HG03039 (cell line): ENCODE measurements at regions not wholly inside any gene's neighbourhood (a gene's known extent, or its start where the extent isn't known, plus 50 kb on each side); places are given as distances from the start of the nearest gene placed in this dataset.
"Not testable (repeated sequence)": the region's sequence is repeated elsewhere in the genome, so short reads cannot be mapped to it uniquely, and the experiment has no call there.

ENCODE experiments used
- ATAC-seq: cut with Tn5 transposase; IDR thresholded peaks from one replicate; pipeline ENCODE4 v1.9.1; 2021; ENCODE audit warnings: mild to moderate bottlenecking, moderate library complexity; ENCODE audit not compliant: unreplicated experiment

GRCh38 chr5:135279328-135279727 is 119.7 kb downstream of the MACROH2A1 start:
- ATAC-seq: no peak

GRCh38 chr5:135276151-135276550 is 122.9 kb downstream of the MACROH2A1 start:
- ATAC-seq: no peak

- no peak for ATAC-seq
These were observed 125.8 kb downstream of the MACROH2A1 start for GRCh38 chr5:135273212-135273611.

DNA sequence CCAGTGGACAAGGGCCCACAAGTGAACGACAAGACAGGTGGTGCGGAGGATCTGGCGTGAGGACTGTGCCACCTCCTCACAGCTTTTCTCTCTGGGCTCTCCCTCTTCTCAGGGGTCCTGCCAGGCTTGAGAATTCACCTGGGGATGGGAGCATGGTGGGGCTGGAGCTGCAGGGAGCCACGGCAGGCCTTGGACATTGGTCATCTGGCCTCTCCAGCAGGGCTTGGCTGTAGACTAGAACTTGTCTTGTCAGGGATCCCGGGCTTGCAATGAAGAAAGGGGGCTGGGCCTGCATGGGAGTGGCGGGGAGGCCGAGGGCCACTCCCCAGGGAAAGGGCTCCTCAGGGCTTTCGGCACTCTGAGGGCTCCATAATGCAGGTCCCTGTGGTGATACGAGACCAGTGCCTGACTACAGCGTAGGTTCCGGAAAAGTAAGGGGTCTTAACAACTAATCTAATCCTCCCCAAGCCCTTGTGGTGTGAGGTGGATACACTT is 126.7 kb downstream of the MACROH2A1 start:
- no peak for ATAC-seq

DNA sequence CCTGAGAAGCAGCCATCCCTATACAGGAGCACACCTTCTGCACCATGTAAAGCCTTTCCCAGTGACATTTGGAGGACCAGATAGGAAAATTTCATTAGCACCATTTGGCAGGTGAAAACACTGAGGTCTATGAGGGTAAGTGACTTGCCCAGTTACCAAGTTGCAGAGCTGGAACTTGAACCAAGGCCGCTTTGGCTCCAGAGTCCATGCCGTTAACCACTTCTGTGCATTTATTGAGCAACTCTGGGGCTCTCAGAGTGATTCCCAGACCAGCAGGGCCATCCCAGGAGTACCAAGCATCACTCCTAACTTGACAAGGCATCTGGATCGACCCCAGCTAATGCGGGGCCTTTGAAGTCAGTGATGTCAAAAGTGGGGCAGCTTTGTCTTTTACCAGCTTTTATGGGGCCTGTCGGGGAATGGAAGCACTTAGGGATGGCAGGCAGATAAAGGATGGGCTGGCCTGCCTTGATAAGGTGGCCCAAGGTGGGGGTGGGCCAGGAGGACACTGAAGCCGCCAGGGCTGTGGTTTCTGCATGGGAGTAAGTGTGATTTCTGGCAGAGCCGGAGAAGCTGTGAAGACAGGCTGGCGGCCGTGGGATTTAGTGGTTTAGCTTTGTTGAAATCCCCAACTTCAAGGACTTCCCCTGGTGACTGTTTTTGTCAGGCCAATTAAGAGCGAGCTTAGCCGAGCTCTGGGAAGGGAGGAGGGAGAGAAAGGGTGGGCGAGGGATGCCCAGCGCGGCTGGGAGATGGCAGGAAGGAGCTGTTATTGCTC is 127.3 kb downstream of the MACROH2A1 start:
- ATAC-seq: no peak

GRCh38 chr5:135269931-135270421 is 129.1 kb downstream of the MACROH2A1 start:
- no peak for ATAC-seq

GRCh38 chr5:135269199-135269598 is 129.8 kb downstream of the MACROH2A1 start:
- ATAC-seq: no peak

GRCh38 chr5:135266975-135267374 is 132.1 kb downstream of the MACROH2A1 start:
- no peak for ATAC-seq

DNA sequence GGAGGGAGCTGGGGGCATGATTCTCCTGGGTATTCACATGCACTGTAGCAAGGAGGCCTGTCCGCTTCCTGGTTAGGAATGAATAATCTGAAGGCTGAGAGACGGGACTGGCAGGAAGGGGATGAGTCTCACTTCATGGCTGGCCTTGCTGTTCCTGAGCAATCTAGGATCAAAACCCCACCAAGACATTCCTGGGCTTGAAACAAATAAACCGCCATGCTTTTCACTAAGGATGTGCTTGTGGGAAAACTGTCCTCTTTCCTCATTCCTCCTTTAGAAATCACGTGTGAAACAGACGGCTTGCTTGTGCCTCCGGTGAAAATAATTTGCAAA is 132.8 kb downstream of the MACROH2A1 start:
- ATAC-seq: no peak

- ATAC-seq: no peak
These were observed 133.3 kb downstream of the MACROH2A1 start for GRCh38 chr5:135265497-135266302.

GRCh38 chr5:135264451-135265440 is 134.3 kb downstream of the MACROH2A1 start:
- no peak for ATAC-seq

- no peak for ATAC-seq
These were observed 135.9 kb downstream of the MACROH2A1 start for GRCh38 chr5:135263022-135263668.

DNA sequence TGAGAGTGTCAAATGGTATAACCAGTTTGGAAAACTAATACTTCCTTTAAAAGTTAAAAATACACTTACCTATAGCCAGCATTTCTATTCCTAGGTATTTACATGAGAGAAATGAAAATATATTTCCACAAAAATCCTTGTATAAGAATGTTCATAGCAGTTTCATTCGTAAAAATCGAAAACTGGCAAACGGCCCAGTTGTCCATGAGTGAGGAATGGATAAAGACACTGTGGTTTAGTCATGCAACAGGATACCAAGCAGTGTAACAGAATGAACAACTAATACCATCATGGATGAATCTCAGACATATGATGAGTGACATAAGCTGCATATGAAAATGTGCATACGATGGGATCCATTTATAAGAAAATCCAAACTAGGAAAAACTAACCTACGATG is 136.7 kb downstream of the MACROH2A1 start:
- no peak for ATAC-seq

GRCh38 chr5:135260108-135260507 is 138.9 kb downstream of the MACROH2A1 start:
- not testable (repeated sequence) for ATAC-seq

DNA sequence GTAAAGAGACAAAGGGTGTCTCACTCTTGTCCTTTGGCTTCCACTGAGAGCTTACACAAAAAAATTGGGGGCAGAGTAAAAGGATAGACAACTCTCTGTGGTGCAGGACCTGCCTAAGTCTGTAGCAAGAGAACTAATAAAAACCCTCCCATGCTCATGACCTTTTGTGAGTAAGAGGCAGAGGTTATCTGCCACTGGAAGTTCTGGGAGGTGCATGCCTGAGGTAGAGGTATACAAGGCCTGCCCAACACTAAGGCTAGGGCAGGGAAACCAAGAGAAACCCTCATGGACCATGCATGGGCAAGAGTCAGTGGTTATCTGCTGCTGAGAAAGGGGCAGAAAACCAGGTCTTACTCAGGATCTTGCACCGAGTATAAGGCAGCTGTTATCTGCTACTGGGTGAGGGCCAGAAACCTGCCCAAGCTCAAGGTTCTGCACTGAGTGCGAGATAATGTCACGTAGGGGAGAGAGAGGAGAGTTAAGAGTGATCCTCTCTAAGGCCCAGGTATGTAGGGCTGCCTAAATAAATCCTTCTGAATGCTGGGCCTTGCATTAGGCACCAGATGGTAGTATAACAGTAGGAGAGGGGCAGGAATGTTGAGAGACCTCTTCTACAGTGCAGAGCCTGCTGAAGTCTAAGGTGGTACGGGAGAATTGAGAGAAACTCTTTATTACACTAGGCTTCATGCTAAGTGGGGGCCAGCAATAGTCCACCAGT is 143.4 kb downstream of the MACROH2A1 start:
- ATAC-seq: no peak

GRCh38 chr5:135254183-135254582 is 144.8 kb downstream of the MACROH2A1 start:
- no peak for ATAC-seq

- no peak for ATAC-seq
These were observed 145.3 kb downstream of the MACROH2A1 start for GRCh38 chr5:135253601-135254178.

GRCh38 chr5:135251093-135251492 is 147.9 kb downstream of the MACROH2A1 start:
- ATAC-seq: no peak

DNA sequence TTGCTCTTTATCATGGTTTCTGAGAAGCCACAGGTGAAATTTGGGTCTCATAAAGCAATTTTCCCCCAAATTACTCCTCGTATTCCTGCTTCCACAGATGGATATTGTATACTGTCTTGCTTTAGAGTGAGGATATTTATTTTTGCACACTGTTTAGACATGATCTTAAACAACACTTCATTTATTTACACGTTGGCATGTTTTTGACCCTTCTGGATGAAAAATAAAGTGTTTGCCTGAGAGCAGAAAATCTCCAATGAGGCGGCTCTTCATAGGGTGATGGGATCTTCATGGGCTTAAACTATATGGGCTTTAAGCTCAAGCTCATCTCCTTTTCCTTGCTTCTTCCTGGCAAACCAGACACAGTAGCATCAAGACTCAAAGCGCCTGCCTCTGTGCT is 148.4 kb downstream of the MACROH2A1 start:
- no peak for ATAC-seq
